ENCODE measurements at regions not wholly inside any gene's neighbourhood (a gene's known extent, or its start where the extent isn't known, plus 50 kb on each side); places are given as distances from the start of the nearest gene placed in this dataset.

DNA sequence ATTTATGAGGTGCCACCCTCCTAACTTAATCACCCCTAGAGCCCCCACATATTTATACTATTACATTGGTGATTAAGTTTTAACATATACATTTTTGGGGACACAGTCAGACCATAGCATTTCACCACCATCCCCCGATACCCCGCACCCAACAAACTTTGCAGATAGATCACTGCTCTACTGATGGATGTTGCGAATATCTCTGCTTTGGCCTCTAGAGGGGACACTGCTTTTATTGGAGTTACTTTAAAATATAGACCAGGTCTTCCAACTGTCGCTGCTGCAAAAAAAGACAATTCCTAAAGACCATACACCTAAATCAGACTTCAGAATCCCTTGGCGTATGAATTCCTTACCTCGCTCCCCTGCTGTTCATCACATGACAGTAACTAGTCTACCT is 115.8 kb upstream of the FSHR start:
- no peak for TF ChIP-seq YY1 (IDR thresholded peaks at IDR 0.05; ENCODE audit: low read depth)
- no peak for TF ChIP-seq RAD21 (IDR thresholded peaks at IDR 0.05; ENCODE audit: low read depth)

DNA sequence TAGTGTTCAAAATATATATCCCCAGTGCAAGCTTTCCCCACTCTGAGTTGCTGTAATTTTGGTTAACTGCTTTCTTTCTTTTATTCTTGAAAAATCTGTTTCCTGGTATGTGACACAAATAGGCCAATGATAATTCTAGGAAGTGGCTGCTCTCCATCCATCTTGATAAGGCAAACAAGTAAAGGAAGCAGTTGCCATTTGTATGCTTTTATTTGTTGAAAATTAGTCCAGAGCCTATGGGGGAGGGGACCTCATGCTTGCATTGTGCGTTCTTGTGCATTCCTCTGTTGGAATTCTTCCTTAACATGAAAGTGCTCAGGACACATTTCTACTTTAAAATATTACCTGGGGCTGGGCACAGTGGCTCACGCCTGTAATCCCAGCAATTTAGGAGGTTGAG is 111.2 kb upstream of the FSHR start:
- TF ChIP-seq TCF12 (IDR thresholded peaks at IDR 0.05; ENCODE audit: low read depth): no peak

DNA sequence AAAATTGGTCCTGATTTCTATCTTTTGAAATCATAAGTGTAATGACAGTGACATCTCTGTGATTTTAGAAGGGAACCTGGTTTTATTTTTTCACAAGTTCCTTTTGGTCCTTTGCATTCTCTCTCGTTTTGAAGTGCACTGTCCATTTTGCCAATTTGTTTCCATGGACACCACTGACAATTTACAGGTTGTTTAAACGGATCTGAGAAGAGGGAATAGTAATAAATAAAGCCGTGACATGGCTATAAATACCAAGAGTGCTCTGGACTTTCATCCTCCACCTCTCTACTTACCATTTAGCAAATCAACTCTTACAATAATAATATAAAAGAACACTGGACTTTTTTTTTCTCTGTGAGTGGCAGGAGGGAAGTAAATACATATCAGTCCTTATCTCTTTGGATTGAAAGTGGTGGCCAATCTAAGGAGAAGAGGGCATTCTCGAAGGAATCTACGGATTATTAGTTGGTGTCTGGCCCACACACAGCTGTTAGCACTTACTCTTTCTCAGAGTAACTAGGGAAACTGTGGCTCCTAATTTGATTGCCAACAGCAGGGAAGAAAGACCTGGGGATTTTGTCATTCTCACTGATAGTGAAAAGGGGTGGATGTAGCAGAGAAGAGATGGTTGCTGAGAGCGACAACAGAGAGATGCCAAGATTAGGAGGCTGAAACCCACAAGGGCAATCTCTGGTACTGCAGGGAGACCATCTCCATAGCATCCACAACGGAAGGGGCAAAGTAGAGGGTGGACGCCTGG is 108.7 kb upstream of the FSHR start:
- TF ChIP-seq RAD21 (IDR thresholded peaks at IDR 0.05; ENCODE audit: low read depth) (no peak), CEBPB (IDR thresholded peaks at IDR 0.05) (no peak), TAF1 (IDR thresholded peaks at IDR 0.05; ENCODE audit: low read depth) (no peak), ZBTB7A (IDR thresholded peaks at IDR 0.05; ENCODE audit: low read depth) (no peak), EGR1 (IDR thresholded peaks at IDR 0.05) (no peak), EP300 (IDR thresholded peaks at IDR 0.05; ENCODE audit: borderline replicate concordance) (no peak), FOXM1 (IDR thresholded peaks at IDR 0.05; ENCODE audit: borderline replicate concordance, low read depth) (no peak), CREB1 (IDR thresholded peaks at IDR 0.05; ENCODE audit: low read depth) (no peak), YY1 (IDR thresholded peaks at IDR 0.05; ENCODE audit: low read depth) (no peak), TCF12 (IDR thresholded peaks at IDR 0.05; ENCODE audit: low read depth) (no peak), TEAD4 (IDR thresholded peaks at IDR 0.05) (no peak), NFIC (IDR thresholded peaks at IDR 0.05) (no peak)
- TF ChIP-seq, protein P1, sequence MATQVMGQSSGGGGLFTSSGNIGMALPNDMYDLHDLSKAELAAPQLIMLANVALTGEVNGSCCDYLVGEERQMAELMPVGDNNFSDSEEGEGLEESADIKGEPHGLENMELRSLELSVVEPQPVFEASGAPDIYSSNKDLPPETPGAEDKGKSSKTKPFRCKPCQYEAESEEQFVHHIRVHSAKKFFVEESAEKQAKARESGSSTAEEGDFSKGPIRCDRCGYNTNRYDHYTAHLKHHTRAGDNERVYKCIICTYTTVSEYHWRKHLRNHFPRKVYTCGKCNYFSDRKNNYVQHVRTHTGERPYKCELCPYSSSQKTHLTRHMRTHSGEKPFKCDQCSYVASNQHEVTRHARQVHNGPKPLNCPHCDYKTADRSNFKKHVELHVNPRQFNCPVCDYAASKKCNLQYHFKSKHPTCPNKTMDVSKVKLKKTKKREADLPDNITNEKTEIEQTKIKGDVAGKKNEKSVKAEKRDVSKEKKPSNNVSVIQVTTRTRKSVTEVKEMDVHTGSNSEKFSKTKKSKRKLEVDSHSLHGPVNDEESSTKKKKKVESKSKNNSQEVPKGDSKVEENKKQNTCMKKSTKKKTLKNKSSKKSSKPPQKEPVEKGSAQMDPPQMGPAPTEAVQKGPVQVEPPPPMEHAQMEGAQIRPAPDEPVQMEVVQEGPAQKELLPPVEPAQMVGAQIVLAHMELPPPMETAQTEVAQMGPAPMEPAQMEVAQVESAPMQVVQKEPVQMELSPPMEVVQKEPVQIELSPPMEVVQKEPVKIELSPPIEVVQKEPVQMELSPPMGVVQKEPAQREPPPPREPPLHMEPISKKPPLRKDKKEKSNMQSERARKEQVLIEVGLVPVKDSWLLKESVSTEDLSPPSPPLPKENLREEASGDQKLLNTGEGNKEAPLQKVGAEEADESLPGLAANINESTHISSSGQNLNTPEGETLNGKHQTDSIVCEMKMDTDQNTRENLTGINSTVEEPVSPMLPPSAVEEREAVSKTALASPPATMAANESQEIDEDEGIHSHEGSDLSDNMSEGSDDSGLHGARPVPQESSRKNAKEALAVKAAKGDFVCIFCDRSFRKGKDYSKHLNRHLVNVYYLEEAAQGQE (IDR thresholded peaks at IDR 0.05; ENCODE audit: low read depth): no peak
- TF ChIP-seq, protein P2, sequence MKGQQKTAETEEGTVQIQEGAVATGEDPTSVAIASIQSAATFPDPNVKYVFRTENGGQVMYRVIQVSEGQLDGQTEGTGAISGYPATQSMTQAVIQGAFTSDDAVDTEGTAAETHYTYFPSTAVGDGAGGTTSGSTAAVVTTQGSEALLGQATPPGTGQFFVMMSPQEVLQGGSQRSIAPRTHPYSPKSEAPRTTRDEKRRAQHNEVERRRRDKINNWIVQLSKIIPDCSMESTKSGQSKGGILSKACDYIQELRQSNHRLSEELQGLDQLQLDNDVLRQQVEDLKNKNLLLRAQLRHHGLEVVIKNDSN (IDR thresholded peaks at IDR 0.05): no peak
- TF ChIP-seq, protein P3, sequence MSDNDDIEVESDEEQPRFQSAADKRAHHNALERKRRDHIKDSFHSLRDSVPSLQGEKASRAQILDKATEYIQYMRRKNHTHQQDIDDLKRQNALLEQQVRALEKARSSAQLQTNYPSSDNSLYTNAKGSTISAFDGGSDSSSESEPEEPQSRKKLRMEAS (IDR thresholded peaks at IDR 0.05): no peak

DNA sequence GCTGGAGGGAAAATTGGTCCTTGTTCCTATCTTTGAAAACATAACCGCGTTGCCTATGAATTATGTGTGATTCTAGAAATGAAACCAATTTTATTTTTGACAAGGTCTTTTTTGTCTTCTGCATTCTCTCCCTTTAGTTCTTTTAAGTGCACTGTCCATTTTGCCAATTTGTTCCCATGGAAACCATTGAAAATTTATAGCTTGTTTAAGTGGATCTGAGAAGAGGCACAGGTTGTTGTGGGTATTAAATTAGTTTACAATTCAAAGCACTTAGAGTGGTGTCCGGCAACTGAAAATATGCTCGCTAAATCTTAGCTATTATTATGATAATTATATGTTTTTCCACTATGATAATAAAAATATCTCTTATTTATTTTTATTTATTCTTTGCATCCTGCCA is 107.5 kb upstream of the FSHR start:
- TF ChIP-seq TCF12 (IDR thresholded peaks at IDR 0.05; ENCODE audit: low read depth) (no peak), EP300 (IDR thresholded peaks at IDR 0.05; ENCODE audit: borderline replicate concordance) (no peak), CREB1 (IDR thresholded peaks at IDR 0.05; ENCODE audit: low read depth) (no peak), TEAD4 (IDR thresholded peaks at IDR 0.05) (no peak), CEBPB (IDR thresholded peaks at IDR 0.05) (no peak), NFIC (IDR thresholded peaks at IDR 0.05) (no peak), ZBTB7A (IDR thresholded peaks at IDR 0.05; ENCODE audit: low read depth) (no peak), FOXM1 (IDR thresholded peaks at IDR 0.05; ENCODE audit: borderline replicate concordance, low read depth) (no peak), RAD21 (IDR thresholded peaks at IDR 0.05; ENCODE audit: low read depth) (no peak), EGR1 (IDR thresholded peaks at IDR 0.05) (no peak), YY1 (IDR thresholded peaks at IDR 0.05; ENCODE audit: low read depth) (no peak)
- TF ChIP-seq, protein P2 (IDR thresholded peaks at IDR 0.05): no peak
- TF ChIP-seq, protein P1 (IDR thresholded peaks at IDR 0.05; ENCODE audit: low read depth): no peak

DNA sequence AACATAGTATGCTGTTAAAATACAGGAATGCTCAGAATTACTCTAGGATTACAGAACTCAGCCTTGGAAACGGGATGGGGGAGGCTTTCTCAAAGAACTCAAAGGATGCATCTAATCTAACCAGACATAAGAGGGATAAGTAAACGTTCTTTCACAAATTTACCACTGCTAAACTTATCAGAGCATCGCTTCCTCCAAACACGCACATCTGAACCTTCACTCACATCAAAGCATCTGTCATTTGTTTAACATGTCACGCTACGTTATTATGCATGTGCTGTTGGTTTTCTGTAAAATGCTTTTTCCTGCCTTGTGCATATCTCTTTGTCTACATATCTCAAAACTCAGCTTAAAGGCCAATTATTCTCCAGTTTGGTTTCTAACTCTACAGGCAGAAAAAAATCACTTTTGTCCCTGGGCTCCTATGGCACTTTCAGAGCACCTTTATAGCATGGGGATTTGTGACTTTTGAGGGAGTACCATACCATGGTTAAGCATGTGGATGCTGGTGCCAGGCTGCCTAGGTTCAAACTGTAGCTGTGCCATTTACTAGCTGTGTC is 106.7 kb upstream of the FSHR start:
- TF ChIP-seq CEBPB (IDR thresholded peaks at IDR 0.05): no peak
- TF ChIP-seq CREB1 (IDR thresholded peaks at IDR 0.05; ENCODE audit: low read depth): no peak
- no peak for TF ChIP-seq RAD21 (IDR thresholded peaks at IDR 0.05; ENCODE audit: low read depth)

DNA sequence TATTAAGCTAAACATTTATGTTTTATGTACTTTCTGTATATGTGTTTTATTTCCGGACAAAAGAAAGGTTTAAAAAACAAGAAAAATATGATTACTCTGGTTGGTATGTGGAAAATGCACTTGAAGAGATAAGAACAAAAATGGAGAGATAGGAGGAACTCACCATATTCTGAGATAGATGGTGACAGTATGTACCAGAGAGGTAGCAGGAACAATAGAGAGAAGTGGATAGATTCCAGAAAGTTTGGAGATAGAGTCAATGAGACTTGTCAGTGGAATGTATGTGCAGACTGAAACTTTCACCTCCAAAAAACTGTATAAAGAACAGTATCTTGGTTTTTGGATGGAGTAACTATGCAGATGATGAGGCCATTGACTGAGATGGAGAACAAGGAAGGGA is 105.6 kb upstream of the FSHR start:
- TF ChIP-seq CREB1 (IDR thresholded peaks at IDR 0.05; ENCODE audit: low read depth): no peak
- no peak for TF ChIP-seq EP300 (IDR thresholded peaks at IDR 0.05; ENCODE audit: borderline replicate concordance)
- TF ChIP-seq NFIC (IDR thresholded peaks at IDR 0.05): no peak
- TF ChIP-seq, protein P1 (IDR thresholded peaks at IDR 0.05; ENCODE audit: low read depth): no peak
- TF ChIP-seq, protein P3 (IDR thresholded peaks at IDR 0.05): no peak
- TF ChIP-seq RAD21 (IDR thresholded peaks at IDR 0.05; ENCODE audit: low read depth): no peak
- TF ChIP-seq EGR1 (IDR thresholded peaks at IDR 0.05): no peak
- no peak for TF ChIP-seq CEBPB (IDR thresholded peaks at IDR 0.05)
- no peak for TF ChIP-seq TEAD4 (IDR thresholded peaks at IDR 0.05)
- no peak for TF ChIP-seq YY1 (IDR thresholded peaks at IDR 0.05; ENCODE audit: low read depth)
- TF ChIP-seq TAF1 (IDR thresholded peaks at IDR 0.05; ENCODE audit: low read depth): no peak
- no peak for TF ChIP-seq FOXM1 (IDR thresholded peaks at IDR 0.05; ENCODE audit: borderline replicate concordance, low read depth)
